Putamen (tissue), 1 donor: ENCODE measurements at regions not wholly inside any gene's neighbourhood (a gene's known extent, or its start where the extent isn't known, plus 50 kb on each side); places are given as distances from the start of the nearest gene placed in this dataset.

Experiments used
- DNase-seq: peaks from one replicate; pipeline ENCODE4 v3.0.0-alpha.2; 2016; ENCODE audit warnings: low spot score

DNA sequence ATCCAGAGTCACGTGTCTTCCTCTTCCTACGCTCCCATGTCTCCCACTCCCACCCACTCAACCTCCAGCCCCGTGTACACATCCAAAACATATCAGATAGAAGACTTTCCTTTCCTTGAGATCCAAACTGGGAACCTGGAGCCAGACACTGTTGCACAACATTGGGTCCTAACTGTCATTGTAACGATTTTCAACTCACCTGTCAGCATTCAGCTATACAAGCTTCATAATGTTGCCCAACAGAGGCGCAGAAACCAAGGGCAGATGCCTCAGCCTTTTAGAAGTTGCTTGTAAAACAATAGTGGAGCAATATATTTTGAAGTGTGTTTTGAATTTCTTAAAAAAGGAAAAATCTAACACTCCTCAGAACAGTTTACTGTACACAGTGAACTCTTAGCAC, 84.9 kb upstream of the GLIS3 start:
- no peak for DNase-seq

DNA sequence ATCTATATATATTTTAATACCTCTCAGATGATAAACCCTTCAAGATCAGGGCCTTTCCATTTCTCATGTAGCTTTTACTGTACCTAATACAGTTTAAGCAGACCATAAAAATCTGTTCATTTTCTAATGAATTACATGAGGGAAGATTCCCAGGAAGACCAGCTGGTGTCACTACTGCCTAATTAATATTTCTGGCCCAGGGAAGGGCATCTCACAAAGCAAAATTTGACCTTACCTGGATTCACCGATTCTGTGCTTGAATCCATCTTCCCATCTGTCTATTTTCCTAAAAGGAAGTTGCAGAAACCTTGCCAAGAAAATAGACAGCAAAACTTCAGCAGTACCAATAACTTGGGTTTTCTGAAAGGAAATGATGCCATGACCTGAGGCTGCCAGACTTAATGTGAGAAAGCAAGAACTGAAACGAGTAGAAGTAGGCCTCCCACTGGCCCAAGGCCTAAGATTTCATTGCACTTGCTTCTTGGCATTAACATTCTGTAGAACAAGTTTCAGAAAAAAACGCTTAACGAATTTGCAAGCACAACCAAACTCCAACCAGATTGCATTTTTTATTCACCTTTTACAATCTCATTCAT, 83.0 kb upstream of the GLIS3 start:
- peak; percentile 31 for DNase-seq

DNA sequence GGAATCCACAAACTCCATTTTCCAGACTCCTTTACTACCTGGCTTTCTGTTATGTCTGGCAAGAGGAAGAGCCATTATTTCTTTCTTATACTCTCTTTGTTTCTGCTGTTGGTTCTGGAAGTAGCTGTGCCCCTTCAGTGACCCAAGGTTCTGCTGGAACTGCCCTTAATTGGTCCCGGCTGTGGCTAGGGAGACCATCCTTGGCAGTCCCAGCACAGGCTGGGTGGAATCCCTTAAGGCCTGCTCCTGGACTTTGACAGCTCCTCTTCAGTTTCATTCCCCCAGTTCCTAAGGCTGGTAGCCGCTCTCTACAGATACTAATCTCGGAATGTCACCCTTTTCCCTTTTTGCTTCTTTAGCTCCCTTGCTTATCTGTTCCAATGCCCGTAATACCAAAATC, 81.9 kb upstream of the GLIS3 start:
- no peak for DNase-seq

DNA sequence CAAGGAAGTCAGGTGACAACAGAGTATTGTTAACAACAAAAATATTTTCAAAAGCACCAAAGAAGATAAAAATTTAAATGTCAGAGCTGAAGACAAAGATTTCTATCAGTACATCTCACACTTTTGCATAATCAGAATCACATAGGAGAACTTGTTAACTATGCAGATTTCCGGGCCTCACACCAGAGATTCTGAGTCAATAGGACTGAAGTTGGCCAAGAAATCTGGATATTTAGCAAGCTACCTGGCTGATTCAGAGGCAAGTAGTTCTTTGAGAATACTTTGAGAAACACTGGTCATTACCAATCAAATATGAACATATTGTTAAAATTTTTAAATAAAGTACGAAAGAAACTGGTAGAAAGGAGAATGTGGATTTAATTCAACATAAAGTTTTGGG, 80.5 kb upstream of the GLIS3 start:
- DNase-seq, result no peak

DNA sequence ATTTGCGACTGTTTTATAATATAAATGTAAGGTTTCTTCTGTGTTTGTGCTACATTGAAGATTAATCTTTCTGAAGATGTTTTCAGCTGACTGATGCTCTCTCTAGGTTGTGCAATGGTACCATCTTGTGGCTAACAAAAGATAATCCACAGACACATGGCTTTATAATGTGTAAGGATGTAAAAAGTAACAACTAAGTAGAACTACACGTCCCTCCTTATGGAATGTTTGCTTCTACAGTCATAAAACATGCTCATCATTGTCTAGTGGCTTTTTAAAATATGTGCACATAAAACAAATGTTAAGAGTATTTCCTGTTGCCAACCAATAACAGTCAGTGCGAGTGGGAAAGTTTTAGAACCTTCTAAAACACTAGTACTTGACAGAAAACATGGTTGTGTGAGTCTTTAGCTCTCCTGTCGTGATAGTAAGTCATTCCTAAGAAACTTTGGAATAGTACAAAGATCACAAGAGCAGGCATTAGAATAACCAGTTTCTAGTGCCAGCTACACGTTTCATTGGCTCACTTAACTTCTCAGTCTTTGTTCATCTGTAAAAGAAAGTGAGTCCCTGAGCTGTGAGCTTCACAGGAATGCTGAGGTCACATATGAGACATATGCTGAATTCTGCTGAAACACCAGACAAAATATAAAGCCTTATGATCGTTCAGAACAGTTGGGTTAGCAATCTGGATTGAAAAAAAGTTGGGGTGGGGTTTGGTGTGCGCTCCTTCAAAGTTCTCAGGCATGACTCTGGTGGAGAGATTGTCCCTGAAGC, 75.7 kb upstream of the GLIS3 start:
- DNase-seq, result peak; percentile 18

DNA sequence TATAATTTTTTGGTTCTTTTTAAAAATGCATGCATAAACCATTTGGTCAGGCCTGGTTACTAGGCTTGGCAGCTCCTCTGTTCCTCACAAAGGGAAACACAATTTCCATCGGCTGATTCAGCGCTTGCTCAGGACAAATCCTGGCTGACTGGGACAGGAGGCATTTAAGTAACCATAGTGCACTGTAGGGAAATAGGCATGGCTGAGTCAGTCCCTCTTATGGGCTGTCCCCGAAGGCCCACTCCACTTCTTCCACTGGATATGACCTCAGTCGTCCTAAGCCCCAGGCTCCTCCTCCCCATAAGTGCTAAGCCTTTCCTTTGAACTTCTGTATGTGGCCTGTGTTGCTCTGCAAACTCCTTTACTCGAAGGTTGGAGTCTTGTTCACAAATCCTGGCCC, 71.2 kb upstream of the GLIS3 start:
- DNase-seq, result no peak

DNA sequence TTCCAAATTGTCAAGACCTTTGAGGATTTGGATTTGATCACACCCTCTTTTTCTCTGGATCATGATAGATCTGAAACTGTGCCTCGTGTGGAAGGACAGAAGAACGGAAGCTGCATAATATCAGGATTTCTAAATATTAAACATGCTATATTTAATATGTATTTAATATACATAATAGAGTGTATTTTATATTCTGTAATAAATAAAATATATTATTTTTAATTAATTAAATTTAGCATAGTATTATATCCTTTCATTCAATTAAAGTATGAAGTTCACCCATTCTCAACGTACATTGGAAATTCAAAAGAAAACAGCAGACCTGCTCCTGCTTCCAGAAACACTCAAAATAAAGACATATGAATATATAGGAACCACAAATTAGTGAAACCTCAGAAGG, 70.6 kb upstream of the GLIS3 start:
- DNase-seq, result no peak

DNA sequence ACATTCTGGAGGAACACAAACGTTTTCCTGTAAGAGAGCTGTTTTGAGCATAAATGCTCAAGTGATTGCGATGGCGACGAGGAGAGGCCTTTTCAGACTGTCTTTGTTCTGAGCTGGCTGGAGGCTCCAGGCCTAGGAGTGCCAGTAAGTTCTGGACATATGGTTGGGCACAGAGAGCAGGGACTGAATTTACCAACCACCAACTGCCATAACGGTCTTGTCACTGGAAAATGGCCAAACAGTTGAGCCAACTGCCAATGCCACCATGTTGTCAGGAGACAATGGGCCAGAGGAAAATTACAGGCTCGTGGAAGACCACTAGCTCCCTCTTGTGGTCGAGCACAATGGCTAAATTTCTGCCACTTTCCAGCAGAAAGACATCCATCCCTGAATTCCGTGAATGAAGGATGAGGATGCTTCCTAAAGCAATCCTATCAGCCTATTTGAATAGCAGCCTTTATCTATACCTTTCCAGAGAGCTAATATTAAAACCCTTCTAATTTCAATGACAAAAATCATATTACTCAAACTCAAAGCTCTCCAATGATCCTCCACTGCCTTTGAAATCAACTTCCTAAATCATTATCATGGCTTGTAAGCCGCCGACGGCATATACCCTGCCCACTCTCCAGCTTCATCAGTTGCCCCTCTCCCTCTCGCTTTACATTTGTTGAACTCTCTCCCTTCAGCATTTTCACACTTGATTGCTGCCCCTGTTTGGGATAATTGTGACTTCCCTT, 66.9 kb upstream of the GLIS3 start:
- peak; percentile 75 for DNase-seq

DNA sequence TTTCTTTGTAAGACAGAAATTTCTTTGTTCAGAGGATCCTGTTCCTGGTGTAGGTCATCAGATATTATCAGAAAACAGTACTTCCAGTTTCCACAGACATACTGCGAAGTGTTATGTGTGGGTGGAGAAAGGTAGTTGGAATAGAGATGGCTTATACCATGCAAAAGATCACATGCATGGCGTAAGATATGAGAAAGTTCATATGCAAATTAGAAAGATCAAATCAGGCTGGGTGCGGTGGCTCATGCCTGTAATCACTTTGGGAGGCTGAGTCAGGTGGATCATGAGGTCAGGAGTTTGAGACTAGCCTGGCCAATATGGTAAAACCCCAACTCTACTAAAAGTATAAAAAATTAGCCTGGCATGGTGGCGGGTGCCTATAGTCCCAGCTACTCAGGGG, 65.2 kb upstream of the GLIS3 start:
- no peak for DNase-seq

DNA sequence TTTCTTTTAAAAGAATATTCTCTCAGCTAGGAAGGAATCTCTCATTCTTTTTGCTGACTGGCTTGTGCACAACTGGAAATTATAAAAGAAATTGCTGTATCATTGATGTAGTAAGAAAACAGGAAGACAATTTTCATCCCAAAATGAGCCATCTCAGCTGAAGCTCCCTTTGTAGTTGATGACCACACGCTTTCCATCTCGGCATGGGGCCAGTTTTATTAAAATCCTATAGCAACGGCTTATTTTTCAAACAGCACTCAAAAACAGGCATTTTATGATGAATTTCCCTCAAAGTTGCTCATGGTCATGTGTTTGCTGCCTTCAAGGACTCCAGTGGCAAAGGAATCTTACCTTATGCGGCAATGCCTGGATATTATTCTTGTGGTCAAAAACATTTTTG, 62.4 kb upstream of the GLIS3 start:
- DNase-seq, result no peak

DNA sequence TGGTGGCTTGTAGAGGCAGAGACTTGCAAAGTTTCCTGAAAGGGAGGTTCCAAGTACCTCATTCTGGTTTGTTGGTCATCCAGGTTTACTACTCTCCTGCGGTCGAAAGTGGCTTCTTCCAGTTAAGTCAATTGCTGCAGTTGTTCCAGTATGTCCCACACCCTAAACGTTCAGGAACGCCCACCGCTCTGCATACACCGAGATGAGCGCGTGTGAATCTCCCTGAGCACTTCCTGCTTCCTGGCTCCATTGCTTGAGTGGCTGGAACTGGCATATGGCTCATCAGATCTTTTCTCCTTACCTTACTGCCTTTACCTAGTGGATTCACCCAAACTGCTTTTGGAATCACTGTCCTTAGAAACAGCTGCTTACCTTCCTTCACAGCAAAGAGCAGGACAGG, 59.1 kb upstream of the GLIS3 start:
- DNase-seq, result no peak

DNA sequence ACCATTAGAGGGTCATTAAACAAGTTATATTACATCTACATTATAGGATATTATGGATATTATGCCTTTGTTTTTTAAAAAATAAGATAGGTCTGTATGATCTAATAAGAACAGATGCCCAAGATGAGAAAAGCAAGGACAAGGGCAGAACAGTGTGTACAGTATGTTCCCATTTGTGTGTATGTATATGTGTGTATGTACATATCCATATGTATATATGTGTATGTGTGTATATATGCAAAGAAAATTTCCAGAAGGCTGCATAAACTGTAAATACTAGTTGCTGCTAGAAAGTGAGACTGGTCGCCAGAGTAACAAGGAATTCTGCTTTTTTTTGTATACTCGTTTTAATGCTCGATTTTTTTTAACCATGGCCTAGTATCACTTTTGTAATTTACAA, 58.1 kb upstream of the GLIS3 start:
- no peak for DNase-seq

DNA sequence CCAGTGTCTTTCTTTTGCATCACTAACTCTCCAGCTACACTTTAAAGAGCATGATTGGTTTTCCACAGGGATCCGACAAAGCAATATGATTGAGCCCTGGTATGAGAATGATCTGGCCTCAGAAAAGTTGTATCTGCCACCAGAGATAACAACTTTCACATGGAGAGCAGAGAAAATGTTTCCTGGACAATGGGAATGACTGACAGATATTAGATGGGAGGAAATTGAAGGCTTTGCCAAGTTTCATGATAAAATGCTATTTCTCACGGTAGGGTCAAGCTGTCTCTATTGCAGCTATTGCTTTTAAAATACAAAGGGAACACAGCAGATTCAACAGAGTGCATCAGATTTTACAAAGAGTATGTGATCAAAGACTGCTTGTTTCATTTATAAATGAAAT, 56.4 kb upstream of the GLIS3 start:
- no peak for DNase-seq

DNA sequence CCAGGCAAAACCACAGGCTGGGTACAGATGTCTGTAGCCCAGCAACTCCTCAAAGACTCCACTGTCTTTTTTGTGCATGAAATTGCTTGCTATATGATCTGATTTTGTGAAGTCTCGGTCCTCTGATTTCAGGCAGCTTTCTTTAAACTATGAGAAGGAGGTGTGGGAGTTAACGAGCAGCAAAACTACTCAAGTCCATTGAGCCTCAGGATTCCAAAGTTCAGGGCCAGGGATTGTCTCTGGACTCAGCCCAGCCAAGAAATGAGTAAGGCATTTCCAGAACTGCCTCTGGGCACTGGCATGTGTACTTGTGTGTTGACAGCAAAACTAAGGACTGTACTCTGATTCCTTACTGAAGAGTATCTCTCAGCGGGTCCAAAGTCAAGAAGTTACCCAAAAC, 53.4 kb upstream of the GLIS3 start:
- no peak for DNase-seq

DNA sequence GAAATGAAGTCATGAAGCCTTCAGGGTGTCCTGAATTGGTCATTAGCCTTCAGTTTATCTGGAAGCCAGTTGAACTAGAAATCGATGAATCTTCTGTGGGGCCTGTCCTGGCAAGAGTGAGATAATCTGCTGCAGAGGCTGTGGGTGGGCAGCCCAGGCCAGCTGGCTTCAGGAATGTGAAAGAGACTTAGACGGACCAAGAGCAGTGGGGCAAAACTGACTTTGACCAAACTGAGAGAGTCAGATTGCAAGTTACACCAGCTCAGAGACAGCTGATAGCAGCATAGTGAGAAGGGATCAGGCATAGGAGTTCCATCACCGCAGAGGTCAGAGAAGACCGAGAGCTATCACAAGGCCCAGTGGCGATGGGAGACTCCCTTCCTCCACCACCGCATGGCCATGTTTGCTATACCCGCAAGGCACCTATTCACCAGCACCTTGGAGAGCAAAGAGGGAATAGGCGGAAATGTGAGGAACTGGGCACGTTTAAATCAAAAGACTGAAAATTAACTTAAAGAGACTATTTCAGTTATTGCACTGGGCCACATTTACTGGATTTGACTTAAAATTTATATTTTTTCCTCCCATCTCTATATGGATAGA, 50.0 kb upstream of the GLIS3 start:
- DNase-seq, result no peak
